GM18511 (cell line): ENCODE measurements at regions not wholly inside any gene's neighbourhood (a gene's known extent, or its start where the extent isn't known, plus 50 kb on each side); places are given as distances from the start of the nearest gene placed in this dataset.
A peak's percentile ranks its signal among the peaks of the same experiment; 100 is the strongest.
"Not testable (repeated sequence)": the region's sequence is repeated elsewhere in the genome, so short reads cannot be mapped to it uniquely, and the experiment has no call there.

Experiments used
- ATAC-seq: cut with Tn5 transposase; IDR thresholded peaks from one replicate; pipeline ENCODE4 v1.9.1; 2021; ENCODE audit warnings: mild to moderate bottlenecking, moderate library complexity; ENCODE audit not compliant: unreplicated experiment

DNA sequence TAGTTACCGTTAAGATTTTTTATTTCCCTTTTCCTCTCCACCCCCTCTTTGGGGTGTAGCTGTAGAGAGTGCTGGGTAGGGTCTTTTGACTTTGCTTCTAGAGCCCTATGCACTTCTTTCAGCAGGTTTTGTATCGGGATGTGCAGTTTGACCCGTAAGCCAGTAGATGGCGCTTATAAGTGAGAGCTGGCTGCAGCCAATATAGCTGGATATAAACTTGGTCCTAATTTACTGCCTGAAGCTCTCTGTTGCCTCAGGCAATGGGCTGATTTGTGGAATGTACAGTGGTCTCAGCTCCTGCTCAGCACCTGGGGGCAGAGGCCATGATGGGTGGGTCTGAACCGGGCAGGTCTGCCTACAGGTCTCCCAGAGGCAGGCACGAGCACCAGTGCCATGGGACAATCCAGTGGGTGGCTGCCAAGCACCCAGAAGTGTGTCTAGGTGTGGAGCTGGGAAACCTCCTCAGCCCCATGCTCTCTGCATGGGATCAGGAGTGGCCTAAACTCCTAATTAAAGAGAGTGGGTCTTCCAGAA is 146.5 kb downstream of the SPANXN1 start:
- ATAC-seq: no peak

DNA sequence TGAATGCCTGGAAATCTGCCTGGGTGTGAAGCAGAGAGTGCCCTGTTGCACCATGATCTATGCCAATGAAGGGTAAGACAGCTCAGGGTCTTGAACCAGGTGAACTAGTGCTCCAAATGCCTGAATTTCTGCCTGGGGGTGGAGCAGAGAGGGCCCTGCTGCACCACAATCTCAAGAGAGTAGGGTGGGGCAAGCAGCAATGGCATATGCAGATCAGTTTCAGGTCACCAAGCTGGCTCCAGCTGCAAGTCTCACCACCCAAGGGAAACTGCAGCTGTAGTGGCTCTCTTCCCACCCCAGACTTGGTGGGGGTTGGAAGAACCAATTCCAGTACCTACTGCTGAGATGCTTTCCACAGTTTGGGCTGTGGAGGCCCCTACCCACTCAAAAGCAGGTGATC is 147.0 kb downstream of the SPANXN1 start:
- ATAC-seq: no peak

DNA sequence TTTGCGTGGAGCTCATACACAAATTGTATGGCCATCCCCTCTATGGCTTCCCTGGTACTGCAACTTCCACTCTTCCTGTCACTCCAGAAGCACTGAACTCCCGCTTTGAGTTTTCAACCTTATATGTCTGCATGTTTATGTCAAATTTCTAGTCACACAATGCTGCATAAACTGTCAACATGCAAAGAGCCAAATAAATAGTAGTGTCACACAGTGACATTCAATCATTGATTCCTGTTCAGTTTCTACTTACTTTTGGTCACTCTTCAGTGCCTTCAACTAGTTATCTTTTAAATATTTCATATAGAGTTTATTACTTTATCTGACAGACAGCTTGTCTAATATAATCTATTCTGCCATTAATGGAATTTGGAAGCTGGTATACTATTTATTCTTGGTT is 149.3 kb downstream of the SPANXN1 start:
- ATAC-seq: no peak

DNA sequence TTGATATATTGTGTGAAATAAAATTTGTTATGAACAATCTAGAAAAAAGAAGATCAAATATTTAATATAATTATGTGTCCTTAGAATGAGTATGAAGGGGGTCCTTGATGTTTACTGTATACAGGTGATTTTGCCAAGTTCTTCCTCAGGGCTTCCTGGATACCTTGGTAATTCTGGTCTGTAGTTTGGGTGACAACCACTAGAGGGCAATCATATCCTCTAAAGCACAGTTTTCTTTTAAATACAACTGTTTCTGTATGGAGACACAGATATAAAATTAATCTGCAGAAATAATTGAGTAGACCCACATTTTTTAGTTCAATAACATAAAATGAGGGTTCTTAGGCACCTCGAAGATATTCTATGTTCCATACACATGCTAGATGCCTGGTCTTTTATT is 157.7 kb downstream of the SPANXN1 start:
- peak; percentile 78 for ATAC-seq

DNA sequence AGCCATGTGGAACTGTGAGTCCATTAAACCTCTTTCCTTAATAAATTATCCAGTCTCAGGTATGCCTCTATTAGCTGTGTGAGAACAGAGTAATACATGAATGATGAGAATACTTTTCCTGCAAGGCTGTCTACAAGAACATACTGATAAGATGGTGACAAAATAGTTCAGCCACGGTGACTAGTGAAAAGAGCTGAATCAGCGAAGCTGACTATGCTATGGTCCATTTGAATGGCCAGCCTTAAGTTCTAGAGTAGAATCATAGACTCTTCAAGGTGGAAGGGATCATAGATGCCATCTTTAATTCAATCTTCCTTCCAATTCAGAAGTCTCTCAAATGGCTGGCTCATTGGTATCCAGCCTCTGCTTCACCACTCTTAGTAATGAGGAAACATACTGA is 163.3 kb downstream of the SPANXN1 start:
- ATAC-seq: no peak

DNA sequence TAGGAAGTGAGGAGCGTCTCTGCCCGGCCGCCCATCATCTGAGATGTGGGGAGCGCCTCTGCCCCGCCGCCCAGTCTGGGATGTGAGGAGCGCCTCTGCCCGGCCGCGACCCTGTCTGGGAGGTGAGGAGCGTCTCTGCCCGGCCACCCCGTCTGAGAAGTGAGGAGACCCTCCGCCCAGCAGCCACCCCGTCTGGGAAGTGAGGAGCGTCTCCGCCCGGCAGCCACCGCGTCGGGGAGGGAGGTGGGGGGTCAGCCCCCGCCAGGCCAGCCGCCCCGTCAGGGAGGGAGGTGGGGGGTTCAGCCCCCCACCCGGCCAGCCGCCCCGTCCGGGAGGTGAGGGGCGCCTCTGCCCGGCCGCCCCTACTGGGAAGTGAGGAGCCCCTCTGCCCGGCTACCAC is 188.9 kb downstream of the SPANXN1 start:
- not testable (repeated sequence) for ATAC-seq

DNA sequence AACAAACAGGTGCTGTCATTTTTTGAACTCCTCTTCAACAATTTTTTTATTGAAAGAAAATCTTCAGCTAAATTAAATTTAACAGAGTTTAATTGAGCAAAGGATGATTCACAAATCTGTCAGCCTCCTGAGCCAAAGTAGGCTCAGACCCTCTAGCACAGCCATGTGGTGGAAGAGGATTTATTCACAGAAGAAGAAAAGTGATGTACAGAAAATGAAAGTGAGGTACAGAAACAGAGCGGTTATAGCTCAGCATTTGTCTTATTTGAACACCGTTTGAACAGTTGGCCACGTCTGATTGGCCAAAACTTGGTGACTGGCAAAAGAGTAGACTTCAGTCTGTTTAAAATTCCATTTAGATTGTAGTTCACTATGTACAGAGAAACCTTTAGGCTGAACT is 217.3 kb downstream of the SPANXN1 start:
- ATAC-seq: no peak

DNA sequence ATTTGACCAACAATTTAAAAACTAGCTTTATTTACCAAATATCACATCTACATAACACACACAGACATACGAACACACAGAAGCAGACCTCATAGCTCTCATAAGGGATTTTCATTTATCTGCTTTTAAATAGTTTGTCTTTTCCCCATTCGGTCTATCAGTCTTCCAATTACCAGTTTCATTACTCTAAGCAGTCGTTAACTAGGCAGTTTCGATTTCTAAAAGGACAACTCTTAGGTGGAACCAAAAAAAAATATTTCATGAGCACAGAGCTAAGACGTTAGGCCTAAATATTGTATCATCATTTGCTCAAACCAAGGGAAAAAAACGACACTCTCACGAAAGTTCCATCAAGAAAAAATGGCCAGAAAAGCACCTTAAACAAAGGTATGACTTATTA is 228.4 kb downstream of the SPANXN1 start:
- no peak for ATAC-seq

DNA sequence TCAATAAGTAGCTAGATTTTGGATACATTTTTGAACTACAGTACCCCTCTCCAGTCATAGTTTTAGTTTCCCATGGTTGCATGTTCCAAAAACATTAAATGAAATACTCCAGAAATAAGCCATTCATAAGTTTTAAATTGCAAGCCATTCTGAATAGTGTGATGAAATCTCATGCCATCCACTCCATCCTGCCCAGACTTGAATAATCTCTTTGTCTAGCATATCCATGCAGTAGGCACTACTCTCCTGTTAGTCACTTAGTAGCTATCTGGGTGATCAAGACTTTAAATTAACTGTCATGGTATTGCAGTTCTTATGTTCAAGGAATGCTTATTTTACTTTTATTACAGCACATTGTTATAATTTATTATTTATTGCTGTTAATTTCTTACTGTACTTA is 237.4 kb downstream of the SPANXN1 start:
- no peak for ATAC-seq

DNA sequence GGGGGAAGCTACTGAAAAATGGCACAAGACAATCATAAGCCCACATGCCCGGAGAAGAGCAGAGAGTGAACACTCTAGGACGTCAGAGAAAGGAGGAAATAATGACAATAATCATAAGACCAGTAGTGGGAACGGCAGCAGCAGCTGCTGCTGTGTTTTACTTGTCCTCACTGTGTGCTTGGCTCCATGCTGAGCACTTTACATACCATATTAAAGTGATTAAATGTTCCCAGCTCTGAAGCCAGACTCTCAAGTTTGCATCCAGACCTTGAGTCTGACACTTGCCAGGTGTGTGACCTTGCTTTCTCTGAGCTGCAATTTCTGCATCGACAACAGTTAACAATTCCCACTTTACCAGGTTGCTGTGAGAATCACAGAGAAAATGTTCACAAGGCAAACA is 255.4 kb downstream of the SPANXN1 start:
- ATAC-seq: no peak

DNA sequence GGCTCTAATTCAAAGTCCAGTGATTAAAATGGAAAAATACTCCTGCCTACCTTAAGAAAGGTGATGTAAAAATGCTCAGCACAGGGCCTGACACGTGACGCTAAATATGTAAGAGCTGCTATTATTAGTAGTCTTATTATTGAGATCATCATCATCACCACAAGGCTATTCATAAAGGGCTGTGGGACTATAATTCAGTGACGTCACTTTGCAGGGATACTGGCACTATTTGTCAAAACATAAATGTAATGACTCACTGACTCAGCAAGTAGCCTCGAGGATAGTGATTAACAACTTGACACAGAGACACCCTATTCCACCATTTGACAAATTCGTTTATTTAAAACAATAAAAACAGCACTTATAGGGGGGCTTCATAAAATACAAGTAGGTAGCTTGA is 258.9 kb downstream of the SPANXN1 start:
- no peak for ATAC-seq

DNA sequence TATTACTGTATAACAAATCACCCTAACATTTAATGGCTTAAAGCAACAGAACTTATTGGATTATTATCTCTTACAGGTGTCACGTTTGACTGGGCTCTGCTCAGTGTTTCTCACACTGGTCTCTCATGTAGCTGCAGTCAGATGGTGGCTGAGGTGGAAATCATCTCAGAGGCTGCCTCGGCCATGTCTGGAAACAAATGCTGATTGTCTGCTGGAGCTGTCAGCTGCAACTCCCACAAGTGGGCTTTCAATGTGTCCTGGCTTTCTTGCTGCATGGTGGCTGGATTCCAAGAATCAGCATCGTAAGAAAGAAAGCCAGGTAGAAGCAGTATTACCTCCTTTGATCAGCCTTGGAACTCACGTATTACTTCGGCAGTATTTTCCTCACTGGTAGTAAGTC is 277.6 kb downstream of the SPANXN1 start:
- no peak for ATAC-seq

DNA sequence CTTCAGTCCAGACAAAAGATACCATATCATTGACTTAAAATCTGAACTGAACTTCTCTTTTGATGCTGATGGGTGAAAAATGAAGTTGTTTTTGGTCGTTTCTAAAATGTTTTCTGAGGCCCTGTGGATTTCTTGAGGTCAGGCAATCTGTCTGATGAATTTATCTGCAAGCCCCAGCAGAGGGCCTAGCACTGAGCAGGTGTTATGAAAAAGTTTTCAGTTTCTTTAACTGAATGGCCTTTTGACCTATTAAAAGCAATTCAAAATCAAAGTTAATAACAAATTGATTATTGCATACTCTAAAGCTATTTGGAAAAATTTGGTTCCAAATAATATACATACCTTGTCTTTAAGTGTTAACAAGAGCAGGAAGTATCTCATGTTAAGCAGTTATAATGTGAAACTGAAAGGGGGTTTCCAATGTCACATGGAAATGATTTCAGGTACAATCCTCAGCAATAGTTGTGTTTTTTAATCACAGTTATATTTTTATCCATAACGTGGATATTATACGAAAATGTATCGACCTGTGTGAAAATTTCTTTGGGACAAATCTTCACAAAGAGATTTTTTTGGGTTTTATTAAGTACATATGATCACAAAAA is 285.0 kb downstream of the SPANXN1 start:
- ATAC-seq: no peak

DNA sequence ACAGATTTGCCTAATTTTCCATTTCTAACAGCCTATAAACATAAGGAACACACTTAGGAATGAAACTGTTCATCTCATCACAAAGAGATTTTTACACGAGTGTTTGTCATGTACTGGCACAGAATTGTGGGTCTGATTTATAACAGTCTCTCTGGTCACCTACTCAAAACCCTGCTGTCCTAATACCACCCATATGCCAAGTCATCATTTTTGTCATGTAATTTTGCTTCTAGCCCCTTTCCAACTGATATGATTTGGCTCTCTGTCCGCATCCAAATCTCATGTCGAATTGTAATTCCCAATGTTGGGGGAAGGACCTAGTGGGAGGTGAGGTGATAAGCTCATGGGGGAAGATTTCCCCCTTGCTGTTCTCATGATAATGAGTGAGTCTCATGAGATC is 284.1 kb upstream of the SLITRK2 start:
- ATAC-seq: no peak

DNA sequence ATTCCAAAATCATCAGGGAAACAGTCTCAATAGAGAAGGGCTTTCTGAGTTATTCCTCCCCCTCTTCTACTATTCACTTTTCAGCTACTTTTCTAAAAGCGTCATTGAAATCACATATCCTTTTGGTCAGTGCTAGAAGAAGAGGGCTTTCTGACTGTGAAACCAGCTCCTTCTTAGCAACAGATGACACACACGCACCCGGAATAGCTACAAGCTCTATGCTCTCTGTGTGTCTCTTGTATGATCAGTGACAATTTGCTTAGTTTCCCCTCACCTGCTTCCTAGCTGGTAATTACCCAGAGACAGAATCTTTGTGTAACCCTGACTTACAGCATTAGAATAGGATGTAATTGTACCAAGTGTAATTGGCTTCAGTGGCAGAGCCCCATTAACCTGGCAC is 268.1 kb upstream of the SLITRK2 start:
- no peak for ATAC-seq

DNA sequence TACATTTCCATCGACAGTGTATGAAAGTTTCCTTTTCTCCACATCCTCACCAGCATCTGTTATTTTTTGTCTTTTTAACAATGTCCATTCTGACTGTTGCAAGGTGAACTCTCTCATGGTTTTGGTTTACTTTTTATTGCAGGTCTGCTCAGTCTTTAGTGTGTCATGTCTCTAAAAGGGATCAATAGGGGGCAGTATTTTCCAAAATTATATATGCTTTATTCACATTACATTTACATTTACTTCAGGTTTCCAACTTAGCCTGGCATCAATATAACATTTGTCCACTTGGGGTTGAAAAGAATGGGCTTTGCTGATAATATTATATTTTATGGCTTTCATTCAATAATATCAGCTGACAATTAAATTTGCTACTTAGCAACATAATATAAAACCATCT is 265.0 kb upstream of the SLITRK2 start:
- ATAC-seq: no peak

DNA sequence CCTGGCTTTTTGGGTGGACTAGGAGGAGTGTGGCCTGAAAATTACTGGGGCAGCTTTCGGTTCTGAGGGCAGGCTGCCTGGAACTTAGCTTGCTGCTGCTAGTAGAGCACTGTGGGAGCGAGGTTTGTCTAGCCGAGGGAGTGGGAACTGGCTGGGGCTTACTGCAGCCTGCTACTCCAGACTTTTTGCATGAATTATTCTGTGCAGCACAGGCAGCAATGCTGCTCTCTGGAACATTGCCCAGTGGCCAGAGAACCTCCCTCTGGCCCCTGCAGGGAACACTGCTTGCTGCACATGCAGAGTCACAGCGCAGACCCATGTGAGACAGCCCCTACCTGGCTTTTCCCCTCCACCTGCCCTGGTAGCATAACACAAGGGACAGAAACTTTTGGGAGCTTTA is 263.9 kb upstream of the SLITRK2 start:
- ATAC-seq: no peak

DNA sequence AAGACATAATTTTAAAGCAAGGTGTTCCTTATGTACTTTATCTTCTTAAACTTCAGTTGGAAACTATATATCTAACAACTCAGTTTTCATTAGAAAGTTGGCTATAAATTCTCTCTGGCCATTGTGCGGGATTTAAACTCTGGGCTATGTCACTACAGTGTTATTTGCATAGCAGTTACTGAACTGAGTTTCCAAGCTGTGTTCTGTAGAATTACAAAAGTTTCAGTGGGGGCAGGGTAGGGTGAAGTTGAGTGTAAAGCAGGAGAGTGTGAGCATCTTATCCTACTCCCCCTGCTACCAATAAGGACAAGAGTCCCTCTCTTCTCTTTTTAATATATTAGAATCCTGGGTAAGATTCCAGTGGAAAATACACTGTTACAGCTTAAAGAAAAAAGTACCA is 254.5 kb upstream of the SLITRK2 start:
- ATAC-seq: no peak

DNA sequence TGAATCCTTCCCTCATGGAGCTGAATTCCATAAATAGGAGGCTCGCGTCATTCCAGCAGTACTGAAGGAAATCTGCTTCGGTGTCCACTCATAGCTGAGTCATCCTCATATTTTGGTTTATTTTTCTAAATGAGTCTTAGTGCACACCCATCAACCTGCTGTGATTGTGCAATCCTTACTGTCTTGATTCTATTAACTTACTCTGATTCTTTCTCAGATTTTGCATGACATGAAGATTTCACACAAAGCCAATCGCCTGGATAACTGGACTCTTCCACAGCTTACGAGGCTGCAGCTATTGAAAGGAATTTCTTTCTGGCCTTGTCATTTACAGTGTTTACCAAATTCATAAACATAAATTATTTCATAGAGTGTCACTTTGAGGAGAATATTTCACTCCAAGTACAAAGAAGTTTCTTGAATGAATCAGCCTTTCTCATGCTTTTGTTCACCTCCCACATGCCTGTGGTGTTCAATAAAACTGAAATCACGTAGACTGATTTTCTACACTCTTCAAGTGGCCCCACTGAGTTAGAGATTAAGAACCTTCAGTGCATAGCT is 207.6 kb upstream of the SLITRK2 start:
- no peak for ATAC-seq

DNA sequence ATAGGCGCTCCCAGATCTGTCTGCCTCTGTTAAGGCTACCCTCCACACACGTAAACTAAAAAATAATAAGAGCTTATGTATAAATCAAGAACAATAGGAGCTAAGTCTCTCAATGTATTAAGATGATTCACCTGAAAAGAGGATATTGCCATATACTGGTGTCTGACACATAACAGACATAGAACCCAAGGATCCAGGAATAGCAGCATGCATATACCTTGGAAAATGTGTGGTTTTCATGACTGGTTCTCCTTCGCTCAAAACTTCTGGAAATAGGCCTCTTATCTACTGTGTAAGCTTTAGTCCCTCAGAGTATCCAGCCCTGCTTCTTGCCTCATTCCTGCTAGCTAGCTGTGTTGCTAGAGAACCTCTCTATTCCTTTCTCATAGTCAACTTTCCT is 203.7 kb upstream of the SLITRK2 start:
- no peak for ATAC-seq

DNA sequence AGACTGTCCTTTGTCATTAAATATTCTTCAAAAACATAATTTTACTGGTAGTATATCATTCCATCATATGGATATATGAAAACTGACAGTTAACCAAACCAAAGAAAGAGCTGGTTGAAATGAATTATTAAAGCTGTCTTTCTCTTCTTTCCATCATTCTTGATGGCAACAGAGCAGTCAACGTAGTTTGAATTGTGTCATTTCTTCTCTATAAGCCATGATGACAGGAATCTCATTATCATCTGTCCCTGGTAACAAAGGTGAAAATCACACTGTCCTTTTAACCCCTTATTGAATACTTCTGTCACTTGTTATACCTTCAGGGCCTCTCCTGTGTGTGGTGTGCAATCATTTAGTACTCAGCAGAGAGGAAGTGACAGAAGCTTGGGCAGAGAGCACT is 197.0 kb upstream of the SLITRK2 start:
- no peak for ATAC-seq

DNA sequence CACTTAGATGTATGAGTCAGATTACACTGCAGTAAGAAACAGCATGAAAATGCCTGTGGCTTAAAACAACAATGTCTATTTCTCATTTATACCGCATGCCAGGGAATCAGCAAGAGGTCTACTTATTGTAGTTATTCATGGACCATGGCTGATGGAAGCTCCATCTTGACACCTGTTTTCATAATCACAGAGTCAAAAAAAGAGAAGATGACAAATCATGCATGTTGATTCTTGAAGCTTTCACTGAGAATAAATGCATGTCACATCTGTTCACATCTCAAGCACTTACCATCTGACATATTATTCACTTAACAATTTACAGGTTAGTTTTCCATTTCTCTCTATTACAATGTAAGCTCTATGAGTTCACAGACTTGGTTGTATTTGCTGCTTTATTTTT is 194.2 kb upstream of the SLITRK2 start:
- no peak for ATAC-seq

DNA sequence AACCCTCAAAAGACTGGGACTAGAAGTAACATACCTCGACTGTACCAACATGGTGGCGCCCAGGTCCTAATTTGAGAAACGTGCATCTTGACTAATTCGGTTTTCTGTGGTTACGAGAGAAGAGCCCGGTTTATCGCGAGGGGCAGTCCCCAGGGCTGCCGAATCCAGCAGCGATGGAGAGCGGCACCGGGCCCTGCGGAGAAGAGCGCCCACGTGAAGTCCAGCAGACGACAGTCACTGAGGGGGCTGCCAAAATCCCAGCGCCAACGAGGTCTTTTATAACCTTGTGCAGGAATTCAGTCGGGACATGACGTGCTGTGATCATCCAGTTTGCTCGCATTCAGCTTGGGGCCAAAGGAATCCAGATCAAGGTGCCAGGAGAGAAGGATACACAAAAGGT is 187.5 kb upstream of the SLITRK2 start:
- no peak for ATAC-seq
